ENCODE measurements at regions not wholly inside any gene's neighbourhood (a gene's known extent, or its start where the extent isn't known, plus 50 kb on each side); places are given as distances from the start of the nearest gene placed in this dataset.
A peak's percentile ranks its signal among the peaks of the same experiment; 100 is the strongest.

GRCh38 chr7:118477036-118477435, 252.5 kb downstream of the ANKRD7 start:
- no peaks in the 10 kb centered on the region for H3K27me3 ChIP-seq (ENCODE audit: control insufficient read depth in 3 of 3, insufficient read depth in 3 of 3, low read length in 2 of 3)
- H3K4me1 ChIP-seq (ENCODE audit: control insufficient read depth in 5 of 5, insufficient read depth in 5 of 5, low read length in 5 of 5) = no peaks in the 10 kb centered on the region
- H3K27ac ChIP-seq (ENCODE audit: low read depth in 1 of 2, low read length in 1 of 2) = no peak overlapping the region
- TF ChIP-seq, protein P1, sequence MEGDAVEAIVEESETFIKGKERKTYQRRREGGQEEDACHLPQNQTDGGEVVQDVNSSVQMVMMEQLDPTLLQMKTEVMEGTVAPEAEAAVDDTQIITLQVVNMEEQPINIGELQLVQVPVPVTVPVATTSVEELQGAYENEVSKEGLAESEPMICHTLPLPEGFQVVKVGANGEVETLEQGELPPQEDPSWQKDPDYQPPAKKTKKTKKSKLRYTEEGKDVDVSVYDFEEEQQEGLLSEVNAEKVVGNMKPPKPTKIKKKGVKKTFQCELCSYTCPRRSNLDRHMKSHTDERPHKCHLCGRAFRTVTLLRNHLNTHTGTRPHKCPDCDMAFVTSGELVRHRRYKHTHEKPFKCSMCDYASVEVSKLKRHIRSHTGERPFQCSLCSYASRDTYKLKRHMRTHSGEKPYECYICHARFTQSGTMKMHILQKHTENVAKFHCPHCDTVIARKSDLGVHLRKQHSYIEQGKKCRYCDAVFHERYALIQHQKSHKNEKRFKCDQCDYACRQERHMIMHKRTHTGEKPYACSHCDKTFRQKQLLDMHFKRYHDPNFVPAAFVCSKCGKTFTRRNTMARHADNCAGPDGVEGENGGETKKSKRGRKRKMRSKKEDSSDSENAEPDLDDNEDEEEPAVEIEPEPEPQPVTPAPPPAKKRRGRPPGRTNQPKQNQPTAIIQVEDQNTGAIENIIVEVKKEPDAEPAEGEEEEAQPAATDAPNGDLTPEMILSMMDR (IDR thresholded peaks at IDR 0.05; ENCODE audit: control extremely low read depth, extremely low read depth) = no peak
- WGBS, 2 donors = 84 to 85% methylated on average over 3 of the region's 3 CpGs
- no peaks in the 10 kb centered on the region for H3K36me3 ChIP-seq (ENCODE audit: control insufficient read depth in 4 of 4, insufficient read depth in 4 of 4, low read length in 4 of 4)
- peaks cover 0 to 3% (median 0%) of the 10 kb centered on the region in 4 donors for H3K9me3 ChIP-seq (ENCODE audit: control insufficient read depth in 4 of 4, insufficient read depth in 3 of 4, low read length in 3 of 4)
- ATAC-seq (ENCODE audit: insufficient read depth, low FRiP score) = no peak
- H3K4me3 ChIP-seq = no peak overlapping the region
- DNase-seq = no peak
- H3K9ac ChIP-seq (ENCODE audit: insufficient read depth in 1 of 2, low read length in 2 of 2) = no peak overlapping the region

DNA sequence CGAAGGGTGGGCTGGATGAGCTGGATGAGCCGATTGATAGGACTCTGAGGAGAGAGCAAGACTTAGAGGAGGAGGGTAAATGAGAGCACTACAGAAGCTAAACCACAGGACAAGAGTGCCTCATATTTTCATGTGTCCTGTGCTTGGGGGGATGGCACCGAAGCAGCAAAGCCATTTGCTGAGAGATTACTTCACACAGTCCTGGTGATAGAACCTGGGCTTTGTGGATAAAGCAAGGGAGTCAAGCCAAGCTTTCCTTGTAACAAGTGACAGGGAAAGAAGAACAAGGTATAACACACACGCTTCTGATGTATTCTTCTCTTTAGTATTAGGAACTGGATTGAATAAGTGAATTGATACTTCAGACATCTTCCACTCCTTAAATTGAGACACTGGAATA, 253.7 kb downstream of the ANKRD7 start:
- H3K4me1 ChIP-seq (ENCODE audit: control insufficient read depth in 5 of 5, insufficient read depth in 5 of 5, low read length in 5 of 5) = no peaks in the 10 kb centered on the region
- 89 to 90% methylated on average over 4 of the region's 4 CpGs for WGBS, 2 donors
- DNase-seq (no peak), ATAC-seq (ENCODE audit: insufficient read depth, low FRiP score) (no peak)
- no peak overlapping the region for H3K9ac ChIP-seq (ENCODE audit: insufficient read depth in 1 of 2, low read length in 2 of 2)
- H3K27me3 ChIP-seq (ENCODE audit: control insufficient read depth in 3 of 3, insufficient read depth in 3 of 3, low read length in 2 of 3) = no peaks in the 10 kb centered on the region
- H3K27ac ChIP-seq (ENCODE audit: low read depth in 1 of 2, low read length in 1 of 2) = no peak overlapping the region
- H3K9me3 ChIP-seq (ENCODE audit: control insufficient read depth in 4 of 4, insufficient read depth in 3 of 4, low read length in 3 of 4) = peaks cover 0 to 3% (median 1%) of the 10 kb centered on the region in 4 donors
- H3K4me3 ChIP-seq = no peak overlapping the region
- TF ChIP-seq, protein P1 (IDR thresholded peaks at IDR 0.05; ENCODE audit: control extremely low read depth, extremely low read depth) = no peak
- no peaks in the 10 kb centered on the region for H3K36me3 ChIP-seq (ENCODE audit: control insufficient read depth in 4 of 4, insufficient read depth in 4 of 4, low read length in 4 of 4)

DNA sequence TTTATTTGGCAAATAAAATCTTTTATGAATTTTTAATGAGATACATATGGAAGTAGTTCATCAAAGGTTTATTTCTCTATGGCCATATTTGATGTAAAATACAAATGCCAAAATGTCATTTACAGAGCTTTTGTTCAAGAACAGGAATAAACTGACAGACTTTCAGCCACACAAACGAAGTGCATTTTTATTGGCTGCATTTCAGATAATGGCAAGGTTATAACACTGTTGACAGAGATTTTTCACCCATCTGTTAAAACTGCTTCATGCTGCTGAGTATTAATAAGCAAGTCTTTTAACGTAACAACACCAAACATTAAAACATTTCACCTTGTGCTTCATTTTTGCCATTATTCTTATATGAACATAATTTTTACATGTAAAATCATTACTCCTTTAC, 254.4 kb downstream of the ANKRD7 start:
- DNase-seq = no peak
- no peak overlapping the region for H3K9ac ChIP-seq (ENCODE audit: insufficient read depth in 1 of 2, low read length in 2 of 2)
- H3K36me3 ChIP-seq (ENCODE audit: control insufficient read depth in 4 of 4, insufficient read depth in 4 of 4, low read length in 4 of 4) = no peaks in the 10 kb centered on the region
- no peak for ATAC-seq (ENCODE audit: insufficient read depth, low FRiP score)
- TF ChIP-seq, protein P1 (IDR thresholded peaks at IDR 0.05; ENCODE audit: control extremely low read depth, extremely low read depth) = no peak
- no peak overlapping the region for H3K4me3 ChIP-seq
- H3K4me1 ChIP-seq (ENCODE audit: control insufficient read depth in 5 of 5, insufficient read depth in 5 of 5, low read length in 5 of 5) = no peaks in the 10 kb centered on the region
- no peak overlapping the region for H3K27ac ChIP-seq (ENCODE audit: low read depth in 1 of 2, low read length in 1 of 2)
- no peaks in the 10 kb centered on the region for H3K27me3 ChIP-seq (ENCODE audit: control insufficient read depth in 3 of 3, insufficient read depth in 3 of 3, low read length in 2 of 3)
- peaks cover 0 to 3% (median 1%) of the 10 kb centered on the region in 4 donors for H3K9me3 ChIP-seq (ENCODE audit: control insufficient read depth in 4 of 4, insufficient read depth in 3 of 4, low read length in 3 of 4)
- 54 to 57% methylated on average over 2 of the region's 2 CpGs for WGBS, 2 donors

DNA sequence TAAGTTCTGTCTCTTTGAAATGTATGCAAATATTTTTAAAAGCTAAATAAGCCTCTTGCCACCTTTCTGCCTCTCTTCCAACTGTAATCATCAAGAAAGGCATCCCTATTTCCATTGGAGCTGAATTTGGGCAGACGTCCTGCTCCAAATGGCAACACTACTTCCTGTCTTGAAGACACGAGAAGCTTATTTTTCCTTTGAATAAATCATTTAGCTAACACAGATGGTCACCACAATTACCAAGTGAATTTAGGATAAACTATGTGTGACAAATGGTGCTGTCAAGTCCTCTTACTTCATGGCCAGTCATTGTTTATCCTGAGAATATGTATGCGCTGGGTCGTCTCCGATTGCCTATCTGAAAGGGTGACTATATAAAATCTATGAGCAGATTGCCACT, 268.0 kb downstream of the ANKRD7 start:
- ATAC-seq (ENCODE audit: insufficient read depth, low FRiP score) (no peak), DNase-seq (peak in 1 of 3 donors; percentile 21)
- TF ChIP-seq, protein P1 (IDR thresholded peaks at IDR 0.05; ENCODE audit: control extremely low read depth, extremely low read depth) = no peak
- H3K36me3 ChIP-seq (ENCODE audit: control insufficient read depth in 4 of 4, insufficient read depth in 4 of 4, low read length in 4 of 4) = no peaks in the 10 kb centered on the region
- no peaks in the 10 kb centered on the region for H3K9me3 ChIP-seq (ENCODE audit: control insufficient read depth in 4 of 4, insufficient read depth in 3 of 4, low read length in 3 of 4)
- no peak overlapping the region for H3K9ac ChIP-seq (ENCODE audit: insufficient read depth in 1 of 2, low read length in 2 of 2)
- 52 to 59% methylated on average over 5 of the region's 5 CpGs for WGBS, 2 donors
- no peaks in the 10 kb centered on the region for H3K4me1 ChIP-seq (ENCODE audit: control insufficient read depth in 5 of 5, insufficient read depth in 5 of 5, low read length in 5 of 5)
- H3K27me3 ChIP-seq (ENCODE audit: control insufficient read depth in 3 of 3, insufficient read depth in 3 of 3, low read length in 2 of 3) = no peaks in the 10 kb centered on the region
- H3K4me3 ChIP-seq = no peak overlapping the region
- no peak overlapping the region for H3K27ac ChIP-seq (ENCODE audit: low read depth in 1 of 2, low read length in 1 of 2)
